Spleen (tissue), 11 donors: ENCODE measurements at regions not wholly inside any gene's neighbourhood (a gene's known extent, or its start where the extent isn't known, plus 50 kb on each side); places are given as distances from the start of the nearest gene placed in this dataset.

Experiments used
- DNase-seq: peaks from one replicate; pipeline ENCODE4 v3.0.0-alpha.2; 2020
- H3K27ac ChIP-seq, 8 donors: fragments of 200-600 bp; sonication (generic) in 7 of 8; 1 replicate in 4 of 8; 2 replicates in 4 of 8; pipeline versions ENCODE4 v1.5.0 to v1.8.0; 2016 to 2021; ENCODE audit warnings: inconsistent platforms in 4 of 8, mild to moderate bottlenecking in 4 of 8, moderate library complexity in 1 of 8
- H3K27me3 ChIP-seq, 7 donors: fragments of 200-600 bp; sonication (generic) in 6 of 7; replicated peaks in 1 of 7; 1 replicate in 4 of 7; 2 replicates in 3 of 7; pipeline versions ENCODE4 v1.5.0 to v1.8.0; 2016 to 2021; ENCODE audit warnings: inconsistent platforms in 3 of 7, mild to moderate bottlenecking in 1 of 7
- H3K36me3 ChIP-seq, 6 donors: fragments of 200-600 bp; sonication (generic) in 5 of 6; 1 replicate in 4 of 6; 2 replicates in 2 of 6; pipeline versions ENCODE4 v1.5.0 to v1.8.0; 2016 to 2021; ENCODE audit warnings: inconsistent platforms in 2 of 6
- H3K4me1 ChIP-seq, 6 donors: fragments of 200-600 bp; sonication (generic) in 5 of 6; 1 replicate in 3 of 6; 2 replicates in 3 of 6; pipeline versions ENCODE4 v1.5.0 to v1.8.0; 2016 to 2021; ENCODE audit warnings: inconsistent platforms in 3 of 6
- H3K4me3 ChIP-seq, 8 donors: fragments of 200-600 bp; sonication (generic) in 7 of 8; 1 replicate in 4 of 8; 2 replicates in 4 of 8; pipeline versions ENCODE4 v1.5.0 to v1.8.0; 2016 to 2021; ENCODE audit warnings: inconsistent platforms in 4 of 8, mild to moderate bottlenecking in 4 of 8, moderate library complexity in 2 of 8
- H3K9me3 ChIP-seq, 8 donors: fragments of 200-600 bp; sonication (generic) in 7 of 8; 1 replicate in 4 of 8; 2 replicates in 4 of 8; pipeline versions ENCODE4 v1.5.0 to v1.8.0; 2016 to 2021; ENCODE audit warnings: inconsistent platforms in 4 of 8
- CTCF ChIP-seq, 11 experiments: fragments of 200-600 bp in 7 of 11; fragments of 450-650 bp in 4 of 11; sonication (generic) in 4 of 11; IDR thresholded peaks in 8 of 11; conservative IDR thresholded peaks in 3 of 11; 1 replicate in 7 of 11; 2 replicates in 4 of 11; pipeline versions ENCODE4 v1.4.0 to v1.8.0; 2016 to 2021; ENCODE audit warnings: antibody characterized with exemption in 11 of 11, inconsistent platforms in 4 of 11, mild to moderate bottlenecking in 1 of 11
- POLR2A ChIP-seq, 3 donors: fragments of 450-650 bp; IDR thresholded peaks; one replicate each; pipeline ENCODE4 v1.5.1; 2017; ENCODE audit warnings: antibody characterized with exemption in 3 of 3, mild to moderate bottlenecking in 1 of 3
- POLR2AphosphoS5 ChIP-seq, 3 donors: sonication (generic); formaldehyde crosslinking; IDR thresholded peaks; one replicate each; pipeline ENCODE4 v1.5.1; 2017; ENCODE audit warnings: antibody characterized with exemption in 3 of 3
- WGBS, 5 donors: extraction: QIAGEN DNeasy Blood & Tissue Kit in 3 of 5; methylation state at CpG; one replicate each; pipeline versions ENCODE4 v1.1.5 to v1.1.7; 2013 to 2018; 5-methylcytosine and 5-hydroxymethylcytosine counted together
- intact Hi-C: fragments of 100-400 bp; cut with DNase I; formaldehyde crosslinking; loops from one replicate; pipeline ENCODE4 v1.15.0; 2023; ENCODE audit warnings: low total_unique reads
- donor health status: healthy with polysubstance abuse.
- donor health status: DM: no; HTN: no; CAD: no; lungs with moderate emphysema.
- donor health status: DM: no; HTN: no; CAD: no.
- donor health status: Bipolar disorder and iron deficiency.
- donor health status: healthy.
- donor health status: DM: no; HTN: no; CAD: no.
- donor health status: DM: yes; HTN: yes; CAD: no.

GRCh38 chr3:144141496-144141895 lies 169.9 kb downstream of the DIPK2A start:
- Histone ChIP-seq H3K4me3 (no peak overlapping the region), H3K27ac (no peak overlapping the region), H3K36me3 (no peaks in the 10 kb centered on the region), H3K4me1 (no peaks in the 10 kb centered on the region), H3K9me3 (peaks cover 0 to 21% (median 9%) of the 10 kb centered on the region in 8 donors), H3K27me3 (no peaks in the 10 kb centered on the region)
- no peak for DNase-seq
- TF ChIP-seq POLR2AphosphoS5 (IDR thresholded peaks at IDR 0.05) (no peak), POLR2A (IDR thresholded peaks at IDR 0.05) (no peak), CTCF (IDR thresholded peaks at IDR 0.05 in 8 of 11, conservative IDR thresholded peaks at IDR 0.05 in 3 of 11) (no peak)
- 67 to 87% (median 83%) methylated on average over 1 of the region's 1 CpG for WGBS, 5 donors
- intact Hi-C loops: no loop called here

GRCh38 chr3:144142151-144142840 lies 170.7 kb downstream of the DIPK2A start:
- Histone ChIP-seq H3K27ac (no peak overlapping the region), H3K36me3 (no peaks in the 10 kb centered on the region), H3K9me3 (peaks cover 0 to 13% (median 5%) of the 10 kb centered on the region in 8 donors), H3K4me3 (no peak overlapping the region), H3K4me1 (no peaks in the 10 kb centered on the region), H3K27me3 (no peaks in the 10 kb centered on the region)
- intact Hi-C loops: no loop called here
- TF ChIP-seq POLR2A (IDR thresholded peaks at IDR 0.05) (no peak), POLR2AphosphoS5 (IDR thresholded peaks at IDR 0.05) (no peak), CTCF (IDR thresholded peaks at IDR 0.05 in 8 of 11, conservative IDR thresholded peaks at IDR 0.05 in 3 of 11) (no peak)
- 60 to 84% (median 78%) methylated on average over 5 of the region's 5 CpGs for WGBS, 5 donors
- no peak for DNase-seq

GRCh38 chr3:144148356-144148755 lies 176.7 kb downstream of the DIPK2A start:
- TF ChIP-seq POLR2AphosphoS5 (IDR thresholded peaks at IDR 0.05): no peak
- TF ChIP-seq POLR2A (IDR thresholded peaks at IDR 0.05): no peak
- no peak for TF ChIP-seq CTCF (IDR thresholded peaks at IDR 0.05 in 8 of 11, conservative IDR thresholded peaks at IDR 0.05 in 3 of 11)
- Histone ChIP-seq H3K9me3 (no peaks in the 10 kb centered on the region), H3K4me1 (no peaks in the 10 kb centered on the region), H3K4me3 (no peak overlapping the region), H3K27ac (no peak overlapping the region), H3K36me3 (no peaks in the 10 kb centered on the region), H3K27me3 (no peaks in the 10 kb centered on the region)
- intact Hi-C loops: no loop called here
- no peak for DNase-seq
- WGBS, 5 donors: 90 to 93% (median 91%) methylated on average over 2 of the region's 2 CpGs

- Histone ChIP-seq H3K9me3 (peaks cover 0 to 7% (median 0%) of the 10 kb centered on the region in 8 donors), H3K36me3 (no peaks in the 10 kb centered on the region), H3K27me3 (no peaks in the 10 kb centered on the region), H3K4me1 (no peaks in the 10 kb centered on the region), H3K4me3 (no peak overlapping the region), H3K27ac (no peak overlapping the region)
- intact Hi-C loops: no loop called here
- 89 to 94% (median 92%) methylated on average over 3 of the region's 3 CpGs for WGBS, 5 donors
- no peak for DNase-seq
- TF ChIP-seq CTCF (IDR thresholded peaks at IDR 0.05 in 8 of 11, conservative IDR thresholded peaks at IDR 0.05 in 3 of 11) (no peak), POLR2A (IDR thresholded peaks at IDR 0.05) (no peak), POLR2AphosphoS5 (IDR thresholded peaks at IDR 0.05) (no peak)
These were observed 180.4 kb downstream of the DIPK2A start for GRCh38 chr3:144151983-144152382.
